ENCODE measurements at regions not wholly inside any gene's neighbourhood (a gene's known extent, or its start where the extent isn't known, plus 50 kb on each side); places are given as distances from the start of the nearest gene placed in this dataset.

GRCh38 chr7:106394526-106394925, 109.7 kb upstream of the NAMPT start:
- Histone ChIP-seq H3K4me3 (no peak overlapping the region), H3K27ac (no peak overlapping the region), H3K4me1 (no peaks in the 10 kb centered on the region), H3K27me3 (no peaks in the 10 kb centered on the region), H3K36me3 (no peaks in the 10 kb centered on the region), H3K9me3 (no peaks in the 10 kb centered on the region)
- DNase-seq (ENCODE audit: low spot score in 2 of 2): no peak
- intact Hi-C loops (cut with DNase I; ENCODE audit: low total_unique reads): no loop called here
- TF ChIP-seq, protein P1, sequence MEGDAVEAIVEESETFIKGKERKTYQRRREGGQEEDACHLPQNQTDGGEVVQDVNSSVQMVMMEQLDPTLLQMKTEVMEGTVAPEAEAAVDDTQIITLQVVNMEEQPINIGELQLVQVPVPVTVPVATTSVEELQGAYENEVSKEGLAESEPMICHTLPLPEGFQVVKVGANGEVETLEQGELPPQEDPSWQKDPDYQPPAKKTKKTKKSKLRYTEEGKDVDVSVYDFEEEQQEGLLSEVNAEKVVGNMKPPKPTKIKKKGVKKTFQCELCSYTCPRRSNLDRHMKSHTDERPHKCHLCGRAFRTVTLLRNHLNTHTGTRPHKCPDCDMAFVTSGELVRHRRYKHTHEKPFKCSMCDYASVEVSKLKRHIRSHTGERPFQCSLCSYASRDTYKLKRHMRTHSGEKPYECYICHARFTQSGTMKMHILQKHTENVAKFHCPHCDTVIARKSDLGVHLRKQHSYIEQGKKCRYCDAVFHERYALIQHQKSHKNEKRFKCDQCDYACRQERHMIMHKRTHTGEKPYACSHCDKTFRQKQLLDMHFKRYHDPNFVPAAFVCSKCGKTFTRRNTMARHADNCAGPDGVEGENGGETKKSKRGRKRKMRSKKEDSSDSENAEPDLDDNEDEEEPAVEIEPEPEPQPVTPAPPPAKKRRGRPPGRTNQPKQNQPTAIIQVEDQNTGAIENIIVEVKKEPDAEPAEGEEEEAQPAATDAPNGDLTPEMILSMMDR (IDR thresholded peaks at IDR 0.05): no peak
- no peak for TF ChIP-seq POLR2A (IDR thresholded peaks at IDR 0.05)

DNA sequence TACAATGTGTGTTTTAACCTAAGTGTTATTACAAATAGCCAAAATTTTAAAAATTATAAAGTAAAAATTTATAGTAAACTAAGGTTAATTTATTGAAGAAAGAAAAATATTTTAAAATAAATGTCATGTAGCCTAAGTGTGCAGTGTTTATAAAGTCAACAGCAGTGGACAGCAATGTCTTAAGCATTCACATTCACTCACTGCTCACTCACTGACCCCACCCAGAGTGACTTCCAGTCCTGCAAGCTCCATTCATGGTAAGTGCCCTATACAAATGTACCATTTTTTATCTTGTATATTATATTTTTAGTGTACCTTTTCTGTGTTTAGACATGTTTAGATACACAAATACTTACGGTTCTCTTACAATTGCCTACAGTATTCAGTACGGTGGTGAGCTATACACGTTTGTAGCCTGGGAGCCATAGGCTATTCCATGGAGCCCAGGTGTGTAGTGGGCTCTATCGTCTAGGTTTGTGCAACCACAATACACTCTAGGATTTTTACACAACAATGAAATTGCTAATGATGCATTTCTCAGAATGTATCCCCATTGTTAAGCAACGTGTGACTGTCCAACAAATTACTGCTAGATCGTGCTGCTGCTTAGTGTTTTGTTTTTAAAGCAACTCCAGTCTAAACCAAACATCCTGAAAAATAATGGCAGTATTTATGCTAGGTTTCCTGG, 108.9 kb upstream of the NAMPT start:
- intact Hi-C loops (cut with DNase I; ENCODE audit: low total_unique reads): no loop called here
- TF ChIP-seq POLR2A (IDR thresholded peaks at IDR 0.05): no peak
- TF ChIP-seq POLR2AphosphoS5 (IDR thresholded peaks at IDR 0.05): no peak
- no peak for DNase-seq (ENCODE audit: low spot score in 2 of 2)
- Histone ChIP-seq H3K4me3 (no peak overlapping the region), H3K9me3 (no peaks in the 10 kb centered on the region), H3K4me1 (no peaks in the 10 kb centered on the region), H3K27ac (no peak overlapping the region), H3K27me3 (no peaks in the 10 kb centered on the region), H3K36me3 (no peaks in the 10 kb centered on the region)

GRCh38 chr7:106392590-106392989, 107.8 kb upstream of the NAMPT start:
- H3K27ac ChIP-seq: no peak overlapping the region
- no peak for TF ChIP-seq POLR2A (IDR thresholded peaks at IDR 0.05)
- TF ChIP-seq, protein P1 (IDR thresholded peaks at IDR 0.05): no peak
- TF ChIP-seq POLR2AphosphoS5 (IDR thresholded peaks at IDR 0.05): no peak

GRCh38 chr7:106392144-106392543, 107.4 kb upstream of the NAMPT start:
- H3K4me3 ChIP-seq: no peak overlapping the region
- no peak for DNase-seq (ENCODE audit: low spot score in 2 of 2)
- H3K9me3 ChIP-seq: no peaks in the 10 kb centered on the region
- intact Hi-C loops (cut with DNase I; ENCODE audit: low total_unique reads): no loop called here
- H3K36me3 ChIP-seq: no peaks in the 10 kb centered on the region
- H3K27me3 ChIP-seq: no peaks in the 10 kb centered on the region
- TF ChIP-seq POLR2A (IDR thresholded peaks at IDR 0.05): no peak
- TF ChIP-seq, protein P1 (IDR thresholded peaks at IDR 0.05): no peak
- TF ChIP-seq POLR2AphosphoS5 (IDR thresholded peaks at IDR 0.05): no peak
- H3K4me1 ChIP-seq: no peaks in the 10 kb centered on the region
- no peak overlapping the region for H3K27ac ChIP-seq

More at GRCh38 chr7:106392590-106392989, 107.8 kb upstream of the NAMPT start:
- no peaks in the 10 kb centered on the region for H3K9me3 ChIP-seq
- H3K4me3 ChIP-seq: no peak overlapping the region
- no peaks in the 10 kb centered on the region for H3K27me3 ChIP-seq
- no peaks in the 10 kb centered on the region for H3K4me1 ChIP-seq
- H3K36me3 ChIP-seq: no peaks in the 10 kb centered on the region
- intact Hi-C loops (cut with DNase I; ENCODE audit: low total_unique reads): no loop called here
- DNase-seq (ENCODE audit: low spot score in 2 of 2): no peak

DNA sequence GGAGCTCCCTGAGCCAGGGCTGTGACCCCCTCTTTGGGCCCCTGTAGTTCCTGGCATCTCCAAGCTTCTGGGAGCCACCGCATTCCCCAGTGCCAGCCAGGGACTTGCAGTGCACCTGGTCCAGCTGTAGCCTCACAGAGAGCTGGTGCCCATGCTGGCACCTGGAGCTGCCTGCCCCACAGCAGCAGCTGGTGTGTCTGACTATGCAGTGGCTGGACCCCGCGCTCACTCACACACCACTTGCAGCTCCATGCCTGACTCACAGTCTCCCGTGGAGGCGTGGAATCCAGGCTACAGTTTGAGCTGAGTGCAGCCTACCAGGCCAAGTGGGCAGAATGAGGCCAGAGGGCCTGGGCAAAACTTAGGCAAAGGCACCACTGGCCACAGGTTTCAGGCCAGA, 102.2 kb upstream of the NAMPT start:
- TF ChIP-seq POLR2A (IDR thresholded peaks at IDR 0.05) (no peak), POLR2AphosphoS5 (IDR thresholded peaks at IDR 0.05) (no peak)
- TF ChIP-seq, protein P1 (IDR thresholded peaks at IDR 0.05): no peak

More for the DNA sequence above, 102.2 kb upstream of the NAMPT start:
- Histone ChIP-seq H3K36me3 (no peaks in the 10 kb centered on the region), H3K27ac (no peak overlapping the region), H3K27me3 (no peaks in the 10 kb centered on the region), H3K4me3 (no peak overlapping the region), H3K4me1 (no peaks in the 10 kb centered on the region), H3K9me3 (no peaks in the 10 kb centered on the region)
- no peak for DNase-seq (ENCODE audit: low spot score in 2 of 2)
- intact Hi-C loops (cut with DNase I; ENCODE audit: low total_unique reads): no loop called here

Measured in breast epithelium (tissue), 4 donors.